OCI-LY3 (cell line): ENCODE measurements at regions not wholly inside any gene's neighbourhood (a gene's known extent, or its start where the extent isn't known, plus 50 kb on each side); places are given as distances from the start of the nearest gene placed in this dataset.

Experiments used
- H2AFZ ChIP-seq: fragments of 200-600, 300-600 bp; shearing (Covaris generic); 2 replicates; pipeline ENCODE4 v1.6.0; 2014; ENCODE audit warnings: antibody characterized with exemption, low read depth, low read length
- H3K27ac ChIP-seq: fragments of 200-600, 300-600 bp; sonication (generic); 2 replicates; pipeline ENCODE4 v1.5.1; 2014; ENCODE audit warnings: mild to moderate bottlenecking, low read length, moderate library complexity, mixed read lengths
- H3K27me3 ChIP-seq: fragments of 200-600, 300-600 bp; sonication (generic); 2 replicates; pipeline ENCODE4 v1.6.1; 2014; ENCODE audit warnings: low read depth, low read length, mixed read lengths
- H3K36me3 ChIP-seq: fragments of 200-600, 300-600 bp; sonication (generic); replicated peaks from 2 replicates; pipeline ENCODE3; 2014; ENCODE audit warnings: low read depth, low read length, mixed read lengths
- H3K4me1 ChIP-seq: fragments of 300-600, 200-600 bp; sonication (generic); 2 replicates; pipeline ENCODE4 v1.6.1; 2014; ENCODE audit warnings: low read length, mixed read lengths
- H3K4me2 ChIP-seq: fragments of 200-600, 300-600 bp; sonication (generic); 2 replicates; pipeline ENCODE4 v1.6.1; 2014; ENCODE audit warnings: low read length, mixed read lengths
- H3K4me3 ChIP-seq: fragments of 300-600, 200-600 bp; sonication (generic); 2 replicates; pipeline ENCODE4 v1.5.1; 2014; ENCODE audit warnings: antibody characterized with exemption, mild to moderate bottlenecking, low read length, moderate library complexity
- H3K79me2 ChIP-seq: fragments of 300-600, 200-600 bp; shearing (Covaris generic); 2 replicates; pipeline ENCODE4 v1.6.1; 2014; ENCODE audit warnings: mild to moderate bottlenecking, low read length, mixed read lengths
- H3K9ac ChIP-seq: fragments of 300-600, 200-600 bp; shearing (Covaris generic); 2 replicates; pipeline ENCODE4 v1.6.0; 2014; ENCODE audit warnings: mild to moderate bottlenecking, low read length, moderate library complexity
- H3K9me3 ChIP-seq: fragments of 200-600, 300-600 bp; shearing (Covaris generic); 2 replicates; pipeline ENCODE4 v1.6.1; 2014; ENCODE audit warnings: low read length, mixed read lengths; ENCODE audit not compliant: insufficient read depth
- H4K20me1 ChIP-seq: fragments of 200-600, 300-600 bp; sonication (generic); 2 replicates; pipeline ENCODE4 v1.6.1; 2016; ENCODE audit warnings: low read length, mixed read lengths; ENCODE audit not compliant: insufficient read depth
- EZH2phosphoT487 ChIP-seq: fragments of 200-600 bp; shearing (Covaris generic); IDR thresholded peaks from 2 replicates; pipeline ENCODE4 v1.6.1; 2018; ENCODE audit warnings: antibody characterized with exemption, mixed run types, low read depth
- TF ChIP-seq, protein P1 (sequence below): fragments of 200-600, 300-600 bp; sonication (generic); IDR thresholded peaks from 2 replicates; pipeline ENCODE4 v1.5.1; 2014; ENCODE audit warnings: antibody characterized with exemption, low read length, low read depth

DNA sequence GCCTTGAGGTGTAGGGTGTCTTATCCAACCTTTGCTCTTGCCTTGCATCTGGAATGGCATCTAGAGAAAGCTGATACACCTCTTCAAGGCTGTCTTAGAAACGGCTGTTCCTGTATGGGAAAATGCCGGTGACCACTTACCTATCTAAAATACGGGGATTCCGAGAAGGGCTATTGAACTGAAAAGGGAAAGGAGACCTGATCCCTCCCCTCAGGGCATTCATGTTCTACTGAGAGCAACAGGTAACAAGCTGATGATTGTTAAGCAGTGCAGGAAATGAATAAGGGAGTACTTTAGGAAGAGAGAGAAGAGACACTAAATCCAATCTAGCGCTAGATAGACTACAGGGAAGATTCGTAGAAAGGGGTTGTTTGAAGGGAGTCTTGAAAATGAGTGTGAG is 1388.1 kb downstream of the FAM181B start:
- no peak for TF ChIP-seq EZH2phosphoT487
- TF ChIP-seq, protein P1, sequence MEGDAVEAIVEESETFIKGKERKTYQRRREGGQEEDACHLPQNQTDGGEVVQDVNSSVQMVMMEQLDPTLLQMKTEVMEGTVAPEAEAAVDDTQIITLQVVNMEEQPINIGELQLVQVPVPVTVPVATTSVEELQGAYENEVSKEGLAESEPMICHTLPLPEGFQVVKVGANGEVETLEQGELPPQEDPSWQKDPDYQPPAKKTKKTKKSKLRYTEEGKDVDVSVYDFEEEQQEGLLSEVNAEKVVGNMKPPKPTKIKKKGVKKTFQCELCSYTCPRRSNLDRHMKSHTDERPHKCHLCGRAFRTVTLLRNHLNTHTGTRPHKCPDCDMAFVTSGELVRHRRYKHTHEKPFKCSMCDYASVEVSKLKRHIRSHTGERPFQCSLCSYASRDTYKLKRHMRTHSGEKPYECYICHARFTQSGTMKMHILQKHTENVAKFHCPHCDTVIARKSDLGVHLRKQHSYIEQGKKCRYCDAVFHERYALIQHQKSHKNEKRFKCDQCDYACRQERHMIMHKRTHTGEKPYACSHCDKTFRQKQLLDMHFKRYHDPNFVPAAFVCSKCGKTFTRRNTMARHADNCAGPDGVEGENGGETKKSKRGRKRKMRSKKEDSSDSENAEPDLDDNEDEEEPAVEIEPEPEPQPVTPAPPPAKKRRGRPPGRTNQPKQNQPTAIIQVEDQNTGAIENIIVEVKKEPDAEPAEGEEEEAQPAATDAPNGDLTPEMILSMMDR: no peak
- no peaks in the 10 kb centered on the region for H3K27me3 ChIP-seq
- no peak overlapping the region for H3K4me3 ChIP-seq
- no peak overlapping the region for H3K9ac ChIP-seq
- H2AFZ ChIP-seq: no peak overlapping the region
- H3K79me2 ChIP-seq: no peaks in the 10 kb centered on the region
- H3K36me3 ChIP-seq: no peaks in the 10 kb centered on the region
- H3K4me1 ChIP-seq: no peaks in the 10 kb centered on the region
- H3K4me2 ChIP-seq: no peak overlapping the region
- H3K9me3 ChIP-seq: no peaks in the 10 kb centered on the region
- no peaks in the 10 kb centered on the region for H4K20me1 ChIP-seq
- H3K27ac ChIP-seq: no peak overlapping the region

DNA sequence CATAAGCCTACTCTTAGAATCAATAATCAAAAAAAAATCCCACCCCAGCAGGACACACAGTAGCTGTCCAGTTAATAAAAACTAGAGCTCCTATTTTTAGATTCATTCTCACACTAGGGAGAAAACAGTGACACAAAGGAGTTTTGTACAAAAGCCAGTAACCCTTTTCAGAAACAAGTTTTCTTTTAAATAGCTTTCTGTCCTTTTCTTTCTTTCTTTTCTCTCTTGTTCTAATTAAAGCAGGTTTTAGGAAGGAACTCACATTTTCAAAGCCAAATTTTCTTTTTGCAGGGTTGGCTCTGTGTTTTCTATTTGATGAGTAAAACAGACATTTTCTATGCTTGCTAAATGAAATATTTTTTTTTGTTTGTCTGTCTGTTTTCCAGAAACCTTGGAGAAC is 1390.7 kb downstream of the FAM181B start:
- H3K9ac ChIP-seq: no peak overlapping the region
- no peak for TF ChIP-seq EZH2phosphoT487
- TF ChIP-seq, protein P1: no peak
- H3K79me2 ChIP-seq: no peaks in the 10 kb centered on the region
- no peak overlapping the region for H2AFZ ChIP-seq
- no peaks in the 10 kb centered on the region for H3K36me3 ChIP-seq
- H4K20me1 ChIP-seq: no peaks in the 10 kb centered on the region
- H3K4me1 ChIP-seq: no peaks in the 10 kb centered on the region
- no peak overlapping the region for H3K27ac ChIP-seq
- no peaks in the 10 kb centered on the region for H3K27me3 ChIP-seq
- no peaks in the 10 kb centered on the region for H3K9me3 ChIP-seq
- H3K4me2 ChIP-seq: no peak overlapping the region
- H3K4me3 ChIP-seq: no peak overlapping the region

DNA sequence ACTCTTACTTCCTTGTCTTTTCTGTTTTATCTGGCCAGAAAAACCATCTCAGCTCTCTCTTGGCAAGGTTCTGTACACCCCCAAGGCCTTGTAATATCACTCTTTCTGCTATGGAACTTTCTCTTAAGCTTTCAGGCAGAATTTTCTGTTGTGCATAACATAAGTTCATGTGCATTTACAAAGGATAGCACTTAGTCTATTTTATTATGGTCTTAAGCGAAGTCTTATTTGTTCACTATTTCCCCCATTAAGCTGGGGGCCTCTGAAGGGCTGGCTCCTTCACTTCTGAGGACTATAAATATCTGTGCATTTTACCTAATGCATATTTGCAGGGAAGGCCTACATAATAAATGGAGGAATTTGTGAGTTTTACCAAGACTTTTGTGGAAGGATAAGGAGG is 1393.4 kb downstream of the FAM181B start:
- H2AFZ ChIP-seq: no peak overlapping the region
- H3K36me3 ChIP-seq: no peaks in the 10 kb centered on the region
- H4K20me1 ChIP-seq: no peaks in the 10 kb centered on the region
- no peak overlapping the region for H3K4me3 ChIP-seq
- TF ChIP-seq, protein P1: no peak
- no peak for TF ChIP-seq EZH2phosphoT487
- no peak overlapping the region for H3K27ac ChIP-seq
- H3K9me3 ChIP-seq: no peaks in the 10 kb centered on the region
- H3K4me1 ChIP-seq: no peaks in the 10 kb centered on the region
- H3K4me2 ChIP-seq: no peak overlapping the region
- H3K9ac ChIP-seq: no peak overlapping the region
- no peaks in the 10 kb centered on the region for H3K27me3 ChIP-seq
- no peaks in the 10 kb centered on the region for H3K79me2 ChIP-seq

GRCh38 chr11:81339521-81339920 is 1394.1 kb downstream of the FAM181B start:
- Histone ChIP-seq H2AFZ (no peak overlapping the region), H3K36me3 (no peaks in the 10 kb centered on the region), H3K4me3 (no peak overlapping the region), H3K4me1 (no peaks in the 10 kb centered on the region), H3K9me3 (no peaks in the 10 kb centered on the region), H3K9ac (no peak overlapping the region), H3K4me2 (no peak overlapping the region), H3K27me3 (no peaks in the 10 kb centered on the region), H3K27ac (no peak overlapping the region), H4K20me1 (no peaks in the 10 kb centered on the region), H3K79me2 (no peaks in the 10 kb centered on the region)
- no peak for TF ChIP-seq EZH2phosphoT487
- TF ChIP-seq, protein P1: no peak
